ENCODE measurements at regions not wholly inside any gene's neighbourhood (a gene's known extent, or its start where the extent isn't known, plus 50 kb on each side); places are given as distances from the start of the nearest gene placed in this dataset.

GRCh38 chr4:38490753-38491446, 173.1 kb upstream of the KLF3 start:
- H3K9me3 ChIP-seq (ENCODE audit: low read length), result no peaks in the 10 kb centered on the region
- TF ChIP-seq EZH2phosphoT487 (IDR thresholded peaks at IDR 0.05; ENCODE audit: borderline replicate concordance, low read depth, low read length), result no peak
- no peak for TF ChIP-seq CTCF (conservative IDR thresholded peaks at IDR 0.05; ENCODE audit: low read length)
- H3K9me2 ChIP-seq (ENCODE audit: insufficient read depth, low read length), result no peaks in the 10 kb centered on the region
- no peak overlapping the region for H2AFZ ChIP-seq (ENCODE audit: low read length)
- no peaks in the 10 kb centered on the region for H4K20me1 ChIP-seq (ENCODE audit: insufficient read depth, low read length)
- no peak overlapping the region for H3K4me3 ChIP-seq (ENCODE audit: low read depth, low read length, poor library complexity, severe bottlenecking)
- H3K27ac ChIP-seq (ENCODE audit: low read depth, low read length, poor library complexity, severe bottlenecking), result no peak overlapping the region
- intact Hi-C loops (cut with micrococcal nuclease; ENCODE audit: unreplicated experiment), result no loop called here
- no peak overlapping the region for H3K4me2 ChIP-seq (ENCODE audit: low read length)
- H3K4me1 ChIP-seq (ENCODE audit: insufficient read depth, low read length, poor library complexity, severe bottlenecking), result no peaks in the 10 kb centered on the region
- DNase-seq (ENCODE audit: low spot score), result no peak
- H3K36me3 ChIP-seq (ENCODE audit: insufficient read depth, low read length), result no peaks in the 10 kb centered on the region
- no peaks in the 10 kb centered on the region for H3K79me2 ChIP-seq (ENCODE audit: insufficient read depth, low read depth, low read length)
- no TSS peak for BruUV-seq (replicated peaks)
- ChIA-PET CTCF (ENCODE audit: unreplicated experiment) (no interaction called here), POLR2A (interaction anchor here (0.7 kb wide), 1 partner anchor 1376 kb away, joined by 3 read pairs; no protein-coding TSS in a partner anchor)

- Histone ChIP-seq H3K36me3 (ENCODE audit: insufficient read depth, low read length) (no peaks in the 10 kb centered on the region), H2AFZ (ENCODE audit: low read length) (no peak overlapping the region), H3K27ac (ENCODE audit: low read depth, low read length, poor library complexity, severe bottlenecking) (no peak overlapping the region), H3K4me2 (ENCODE audit: low read length) (no peak overlapping the region), H3K9me2 (ENCODE audit: insufficient read depth, low read length) (no peaks in the 10 kb centered on the region), H3K4me3 (ENCODE audit: low read depth, low read length, poor library complexity, severe bottlenecking) (no peak overlapping the region), H3K9me3 (ENCODE audit: low read length) (no peaks in the 10 kb centered on the region), H3K4me1 (ENCODE audit: insufficient read depth, low read length, poor library complexity, severe bottlenecking) (no peaks in the 10 kb centered on the region), H3K79me2 (ENCODE audit: insufficient read depth, low read depth, low read length) (no peaks in the 10 kb centered on the region), H4K20me1 (ENCODE audit: insufficient read depth, low read length) (no peaks in the 10 kb centered on the region)
- DNase-seq (ENCODE audit: low spot score), result no peak
- ChIA-PET CTCF (ENCODE audit: unreplicated experiment) (no interaction called here), POLR2A (no interaction called here)
- intact Hi-C loops (cut with micrococcal nuclease; ENCODE audit: unreplicated experiment), result no loop called here
- no TSS peak for BruUV-seq (replicated peaks)
- no peak for TF ChIP-seq EZH2phosphoT487 (IDR thresholded peaks at IDR 0.05; ENCODE audit: borderline replicate concordance, low read depth, low read length)
- TF ChIP-seq CTCF (conservative IDR thresholded peaks at IDR 0.05; ENCODE audit: low read length), result no peak
Observed at GRCh38 chr4:38491854-38492478, 172.0 kb upstream of the KLF3 start.

GRCh38 chr4:38493066-38493465, 170.9 kb upstream of the KLF3 start:
- no TSS peak for BruUV-seq (replicated peaks)
- no peaks in the 10 kb centered on the region for H3K4me1 ChIP-seq (ENCODE audit: insufficient read depth, low read length, poor library complexity, severe bottlenecking)

More at GRCh38 chr4:38493066-38493465, 170.9 kb upstream of the KLF3 start:
- Histone ChIP-seq H3K27ac (ENCODE audit: low read depth, low read length, poor library complexity, severe bottlenecking) (no peak overlapping the region), H3K4me2 (ENCODE audit: low read length) (no peak overlapping the region), H3K9me3 (ENCODE audit: low read length) (no peaks in the 10 kb centered on the region), H3K4me3 (ENCODE audit: low read depth, low read length, poor library complexity, severe bottlenecking) (no peak overlapping the region), H3K36me3 (ENCODE audit: insufficient read depth, low read length) (no peaks in the 10 kb centered on the region), H3K79me2 (ENCODE audit: insufficient read depth, low read depth, low read length) (no peaks in the 10 kb centered on the region), H4K20me1 (ENCODE audit: insufficient read depth, low read length) (no peaks in the 10 kb centered on the region), H2AFZ (ENCODE audit: low read length) (no peak overlapping the region), H3K9me2 (ENCODE audit: insufficient read depth, low read length) (no peaks in the 10 kb centered on the region)
- DNase-seq (ENCODE audit: low spot score), result no peak
- TF ChIP-seq EZH2phosphoT487 (IDR thresholded peaks at IDR 0.05; ENCODE audit: borderline replicate concordance, low read depth, low read length) (no peak), CTCF (conservative IDR thresholded peaks at IDR 0.05; ENCODE audit: low read length) (no peak)
- CTCF ChIA-PET (ENCODE audit: unreplicated experiment), result interaction anchor here (0.6 kb wide), 1 partner anchor 200 kb away, joined by 3 read pairs; no protein-coding TSS in a partner anchor
- intact Hi-C loops (cut with micrococcal nuclease; ENCODE audit: unreplicated experiment), result no loop called here
- POLR2A ChIA-PET, result no interaction called here

Measured in OCI-LY7 (cell line).